ENCODE measurements at regions not wholly inside any gene's neighbourhood (a gene's known extent, or its start where the extent isn't known, plus 50 kb on each side); places are given as distances from the start of the nearest gene placed in this dataset.

DNA sequence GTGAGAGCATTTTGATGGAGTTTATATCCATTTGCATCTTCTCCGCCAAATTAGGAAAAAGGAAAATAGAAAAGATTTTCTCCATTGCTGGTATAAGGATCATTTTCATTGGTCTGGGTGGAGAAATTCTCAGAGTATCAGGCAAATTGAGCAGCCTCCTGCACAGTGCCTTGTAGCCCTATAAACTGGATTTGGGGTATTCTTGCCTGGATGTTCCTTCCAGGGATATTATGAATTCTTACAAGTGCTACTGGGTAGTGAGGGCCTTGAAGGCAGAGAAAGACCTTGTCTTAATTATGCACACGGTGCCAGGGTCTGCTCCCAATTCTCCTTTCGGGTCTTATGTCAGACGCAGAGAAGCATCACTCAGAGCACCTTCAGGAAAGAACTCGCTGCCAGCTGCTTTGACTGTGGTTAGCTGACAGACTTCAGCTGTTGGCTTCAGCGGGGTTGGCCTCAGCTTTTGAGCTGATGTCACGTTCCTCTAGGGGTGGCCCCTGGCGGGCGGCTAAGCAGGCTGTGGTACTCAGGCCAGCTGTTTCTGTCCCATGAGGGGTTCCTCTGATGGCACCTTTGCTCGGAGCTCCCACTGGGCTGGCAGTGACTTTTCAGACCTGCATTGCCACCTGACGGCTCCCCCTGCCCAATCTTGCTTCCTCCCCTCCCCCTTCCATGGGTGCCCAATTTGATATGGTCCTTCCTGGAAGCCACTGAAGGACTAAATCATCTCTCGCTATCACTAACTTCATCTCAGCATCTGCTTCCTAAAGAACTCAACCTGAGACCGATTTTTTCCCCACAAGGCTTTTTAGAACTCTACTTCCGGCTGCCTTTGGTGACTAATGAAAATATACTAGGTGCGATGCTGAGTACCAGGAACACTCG is 519.5 kb downstream of the BCOR start:
- peak in 1 of 2 donors; percentile 8 for DNase-seq (ENCODE audit: low read depth in 1 of 2, low spot score in 1 of 2)

DNA sequence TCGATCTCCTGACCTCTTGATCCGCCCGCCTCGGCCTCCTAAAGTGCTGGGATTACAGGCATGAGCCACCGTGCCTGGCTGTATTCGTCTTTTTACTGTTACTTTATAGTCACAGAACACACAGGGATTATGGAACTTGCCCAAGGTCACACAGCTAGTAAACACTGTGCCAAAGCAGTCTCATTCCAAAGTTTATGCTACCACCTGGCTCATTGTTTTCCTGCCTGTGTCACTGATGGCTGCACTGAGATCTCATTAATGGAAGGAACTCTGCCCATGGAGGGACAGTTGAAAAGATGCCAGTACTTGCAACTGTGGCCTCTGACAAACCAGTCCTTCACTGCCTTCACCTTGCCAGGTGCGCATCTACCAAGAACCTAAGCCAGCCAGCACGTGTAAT is 517.7 kb downstream of the BCOR start:
- DNase-seq (ENCODE audit: low read depth in 1 of 2, low spot score in 1 of 2): no peak

DNA sequence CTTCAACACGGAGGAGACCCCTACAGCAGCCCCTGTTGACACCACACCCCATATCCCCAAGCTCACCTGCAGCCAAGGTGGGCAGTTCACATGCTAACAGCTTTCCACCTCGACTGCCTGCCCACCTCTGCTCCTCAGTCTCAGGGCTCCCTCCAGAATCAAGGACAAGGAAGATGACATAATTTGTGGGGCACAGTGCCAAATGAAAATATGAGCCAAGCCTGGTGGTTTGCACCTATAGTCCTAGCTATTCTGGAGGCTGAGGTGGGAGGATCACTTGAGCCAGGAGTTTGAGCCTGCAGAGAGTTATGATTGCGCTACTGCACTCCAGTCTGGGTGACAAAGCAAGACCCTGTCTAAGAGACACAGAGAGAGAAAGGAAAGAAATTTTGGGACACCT is 516.3 kb downstream of the BCOR start:
- DNase-seq (ENCODE audit: low read depth in 1 of 2, low spot score in 1 of 2): no peak

DNA sequence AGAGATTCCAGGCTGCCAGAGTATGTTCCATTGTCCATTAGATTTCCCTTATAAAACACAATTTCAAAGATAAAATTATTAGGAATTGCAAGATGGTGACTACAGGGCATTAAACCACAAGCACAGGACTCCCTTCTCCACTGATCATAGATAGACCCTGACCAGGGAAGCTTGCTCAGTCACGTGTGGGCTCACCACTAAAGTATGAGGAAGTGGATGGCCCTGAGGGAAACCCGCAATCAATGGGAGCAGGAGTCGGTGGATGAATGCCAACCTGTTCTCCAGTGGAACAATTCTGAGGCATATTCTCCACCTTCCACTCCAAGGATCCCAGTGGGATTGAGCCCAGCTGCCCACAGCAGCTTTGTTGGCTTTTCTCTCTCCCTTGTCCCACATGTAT is 515.7 kb downstream of the BCOR start:
- DNase-seq (ENCODE audit: low read depth in 1 of 2, low spot score in 1 of 2): no peak

DNA sequence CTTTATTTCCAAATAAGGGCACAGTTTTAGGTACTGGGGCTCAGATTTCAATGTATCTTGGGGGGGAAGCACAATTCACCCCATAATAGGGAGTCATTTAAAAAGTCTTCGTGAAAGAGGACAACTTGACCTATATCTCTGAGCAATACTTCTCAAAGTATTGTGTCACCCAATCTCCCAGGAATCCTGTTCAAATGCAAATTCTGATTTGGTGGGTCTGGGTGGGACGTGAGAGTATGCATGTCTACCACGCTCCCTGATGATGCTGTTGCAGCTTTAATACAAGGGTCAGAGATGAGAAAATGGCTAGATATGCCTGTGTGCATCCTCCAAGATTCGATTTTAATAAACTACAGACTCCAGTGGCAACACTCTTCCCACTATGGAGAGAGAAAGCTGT is 514.8 kb downstream of the BCOR start:
- no peak for DNase-seq (ENCODE audit: low read depth in 1 of 2, low spot score in 1 of 2)

DNA sequence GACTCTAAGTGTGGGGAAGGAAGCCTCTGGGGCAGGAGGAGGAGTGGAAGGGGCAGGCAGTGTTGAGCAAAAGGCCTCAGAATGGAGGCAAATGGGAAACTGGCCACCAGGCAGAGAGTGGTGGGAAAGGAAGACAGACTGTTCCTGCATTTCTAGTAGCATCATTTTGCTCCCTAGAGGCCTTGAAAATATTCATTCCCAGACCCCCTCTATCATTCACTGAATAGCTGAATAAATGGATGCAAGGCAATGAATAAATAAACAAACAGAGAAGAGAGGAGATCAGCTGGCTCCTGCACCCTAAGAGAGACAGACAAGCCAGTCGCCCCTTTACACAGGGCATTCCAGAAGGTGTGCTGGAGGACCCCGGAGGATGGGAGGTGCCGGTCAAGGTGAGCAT is 511.9 kb downstream of the BCOR start:
- no peak for DNase-seq (ENCODE audit: low read depth in 1 of 2, low spot score in 1 of 2)

DNA sequence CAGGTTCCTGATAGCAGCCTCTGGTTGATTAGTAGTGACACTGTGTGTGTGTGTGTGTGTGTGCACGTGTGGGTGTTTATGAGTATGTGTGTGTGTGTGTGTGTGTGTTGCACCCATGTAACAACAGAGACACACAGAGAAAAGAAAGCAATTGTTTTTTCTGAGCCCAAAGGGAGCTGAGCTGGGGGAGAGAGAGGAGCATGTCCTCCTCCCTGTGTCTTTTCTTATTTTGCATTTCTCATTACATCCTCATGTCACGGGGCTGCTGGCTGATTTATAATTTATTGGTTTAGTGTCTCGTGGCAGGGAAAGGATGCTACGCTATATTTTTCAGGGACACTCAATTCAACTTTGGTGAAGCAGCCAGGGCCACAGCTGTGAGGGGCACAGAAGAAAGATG is 511.4 kb downstream of the BCOR start:
- no peak for DNase-seq (ENCODE audit: low read depth in 1 of 2, low spot score in 1 of 2)

DNA sequence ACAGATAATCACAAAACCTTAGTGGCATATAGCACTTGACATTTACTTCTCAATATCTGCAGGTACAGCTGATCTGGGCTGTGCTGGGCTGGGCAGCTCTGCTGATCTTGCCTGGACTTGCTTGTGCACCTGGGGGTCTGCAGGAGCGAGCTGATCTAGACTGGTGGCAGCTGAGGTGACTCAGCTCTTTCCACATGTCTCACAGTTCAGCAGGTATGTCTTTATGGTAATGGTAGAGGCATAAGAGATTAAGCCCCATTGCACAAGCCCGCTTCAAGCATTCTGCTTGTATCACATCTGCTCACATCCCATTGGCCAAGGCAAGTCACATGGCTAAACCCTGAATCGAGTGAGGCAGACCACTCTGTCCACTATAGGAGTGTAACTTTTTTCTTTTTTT is 506.7 kb downstream of the BCOR start:
- no peak for DNase-seq (ENCODE audit: low read depth in 1 of 2, low spot score in 1 of 2)

DNA sequence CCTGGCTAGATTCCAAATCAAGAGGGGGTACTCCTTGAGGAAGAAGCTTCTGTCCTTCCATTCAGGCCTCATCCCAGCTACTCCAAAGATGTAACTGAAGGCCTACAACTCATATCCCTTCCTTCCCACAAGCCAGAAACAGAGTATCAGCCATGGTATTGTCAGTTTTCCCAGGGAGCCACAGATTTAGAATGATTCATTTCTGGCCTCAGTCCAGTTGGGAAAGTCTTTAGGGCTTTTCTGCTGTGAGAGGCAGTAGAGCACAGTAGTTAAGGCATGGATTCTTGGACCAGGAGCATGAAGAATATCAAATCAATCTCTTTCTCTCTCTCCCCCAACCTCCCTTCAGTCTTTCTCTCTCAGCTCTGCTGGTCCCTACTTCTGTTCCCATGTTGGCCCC is 505.0 kb downstream of the BCOR start:
- no peak for DNase-seq (ENCODE audit: low read depth in 1 of 2, low spot score in 1 of 2)

DNA sequence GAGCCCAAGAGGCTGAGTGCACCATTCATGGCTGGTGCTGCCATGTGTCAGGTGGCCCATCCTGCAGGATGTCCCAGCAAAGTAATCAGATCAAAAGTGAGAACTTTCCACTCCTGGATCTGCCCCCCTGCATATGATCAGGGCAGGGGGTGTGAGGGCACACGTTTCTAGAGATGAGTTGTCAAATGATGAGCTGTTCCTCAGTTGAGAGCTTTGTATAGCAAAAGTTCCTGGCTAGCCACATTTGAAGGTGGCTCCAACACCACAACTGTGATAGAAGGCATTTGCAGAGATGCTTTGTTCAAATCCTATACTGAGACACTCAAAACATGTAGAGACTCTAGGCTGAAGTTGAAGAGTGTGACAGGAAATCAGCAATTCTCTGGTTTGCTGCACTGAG is 501.8 kb downstream of the BCOR start:
- no peak for DNase-seq (ENCODE audit: low read depth in 1 of 2, low spot score in 1 of 2)

DNA sequence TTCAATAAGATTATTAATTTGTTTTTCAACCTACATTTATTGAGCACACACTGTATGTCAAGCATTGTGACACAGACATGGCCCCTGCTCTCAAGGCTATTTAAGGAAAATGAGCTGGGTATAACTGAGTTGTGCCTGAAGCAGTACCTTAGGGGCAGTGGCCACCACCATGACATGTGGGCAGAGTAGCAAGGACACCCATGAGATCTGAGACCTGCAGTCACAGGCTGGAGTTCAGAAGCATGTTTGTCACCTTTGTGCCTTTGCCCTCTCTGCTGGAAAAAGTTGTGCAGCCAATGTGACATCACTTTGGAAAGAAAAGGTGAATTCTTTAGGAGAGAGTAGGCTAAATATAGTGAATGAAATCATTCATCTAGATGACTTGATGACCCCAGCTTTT is 501.3 kb downstream of the BCOR start:
- no peak for DNase-seq (ENCODE audit: low read depth in 1 of 2, low spot score in 1 of 2)

DNA sequence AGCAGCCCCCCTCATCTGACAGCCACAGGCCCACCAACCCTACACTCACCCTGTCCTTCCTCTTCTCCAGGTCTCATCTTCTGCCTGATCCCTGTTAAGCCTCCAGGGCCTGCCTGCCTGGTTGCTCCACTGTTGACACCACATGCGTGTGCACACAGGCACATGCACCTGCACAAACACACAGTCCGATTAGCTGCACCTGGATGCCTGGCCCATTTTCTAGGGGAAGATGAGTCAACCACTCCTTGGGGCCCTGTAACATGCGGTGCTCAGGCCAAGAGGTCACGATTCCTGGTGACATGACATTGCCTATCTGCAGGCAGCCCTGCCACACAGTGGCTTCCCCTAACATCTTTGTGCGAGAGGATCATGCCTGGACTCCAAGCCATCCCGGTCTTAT is 498.4 kb downstream of the BCOR start:
- no peak for DNase-seq (ENCODE audit: low read depth in 1 of 2, low spot score in 1 of 2)

DNA sequence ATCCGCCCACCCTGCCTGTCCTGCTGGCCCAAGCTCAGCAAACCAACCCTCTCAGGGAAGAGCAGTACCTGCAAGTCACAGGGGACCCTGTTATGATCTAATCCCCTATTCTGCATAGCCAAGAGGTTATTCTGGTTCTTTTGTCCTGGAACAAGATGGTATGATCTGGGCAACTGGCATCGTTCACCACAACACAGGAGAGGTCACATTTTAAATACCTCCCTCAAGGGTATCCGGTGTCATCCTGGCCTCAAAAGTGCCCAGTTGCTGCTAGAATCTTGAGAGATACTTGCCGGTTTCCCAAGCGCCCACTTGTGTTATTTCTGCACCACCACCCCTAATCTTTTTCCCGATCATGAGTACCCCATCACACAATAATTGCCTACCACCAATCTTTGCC is 497.5 kb downstream of the BCOR start:
- DNase-seq (ENCODE audit: low read depth in 1 of 2, low spot score in 1 of 2): no peak

DNA sequence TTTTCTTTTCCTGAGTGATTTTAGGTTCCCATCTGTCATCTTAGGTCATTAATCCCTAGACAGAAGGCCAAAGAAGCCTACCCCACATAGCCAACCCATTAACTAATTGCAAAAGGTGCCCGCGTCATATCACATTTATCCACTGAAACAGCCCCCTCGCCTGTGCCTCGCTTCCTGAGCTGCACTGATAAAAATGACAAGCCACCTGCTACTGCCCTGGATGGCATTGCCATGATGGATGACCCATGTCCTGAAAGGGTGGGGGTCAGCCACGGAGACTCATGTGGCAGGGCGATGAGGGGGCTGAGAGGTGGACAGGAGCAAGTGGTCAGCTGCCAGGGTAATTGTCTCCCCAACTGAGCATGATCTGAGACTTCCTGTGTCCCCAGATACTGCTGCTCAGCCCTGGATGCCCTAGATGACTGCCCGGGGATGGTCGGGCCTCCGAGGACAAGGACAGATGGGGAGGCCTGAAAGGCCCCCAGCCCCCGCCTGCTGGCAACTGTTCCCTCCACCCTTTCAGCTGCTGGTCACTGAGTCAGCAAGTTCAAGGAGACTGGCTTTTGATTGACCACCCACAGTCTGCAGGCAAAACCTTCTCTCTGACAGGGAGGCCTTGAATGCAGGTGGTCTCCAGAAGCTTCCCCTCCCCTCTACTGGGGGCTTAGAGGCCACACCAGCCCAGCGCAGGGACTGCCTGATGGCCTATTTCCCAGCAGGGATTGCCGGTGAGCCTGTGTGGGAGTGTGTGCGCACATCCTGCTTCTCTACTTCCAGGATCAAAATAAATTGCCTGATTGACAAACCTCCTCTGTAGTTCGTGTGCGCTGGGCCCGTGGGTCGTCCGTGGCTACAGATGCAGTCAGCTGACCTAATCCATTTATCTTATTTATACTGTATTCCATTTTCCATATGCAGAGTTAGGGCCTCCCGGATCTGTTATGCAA is 496.3 kb downstream of the BCOR start:
- no peak for DNase-seq (ENCODE audit: low read depth in 1 of 2, low spot score in 1 of 2)

DNA sequence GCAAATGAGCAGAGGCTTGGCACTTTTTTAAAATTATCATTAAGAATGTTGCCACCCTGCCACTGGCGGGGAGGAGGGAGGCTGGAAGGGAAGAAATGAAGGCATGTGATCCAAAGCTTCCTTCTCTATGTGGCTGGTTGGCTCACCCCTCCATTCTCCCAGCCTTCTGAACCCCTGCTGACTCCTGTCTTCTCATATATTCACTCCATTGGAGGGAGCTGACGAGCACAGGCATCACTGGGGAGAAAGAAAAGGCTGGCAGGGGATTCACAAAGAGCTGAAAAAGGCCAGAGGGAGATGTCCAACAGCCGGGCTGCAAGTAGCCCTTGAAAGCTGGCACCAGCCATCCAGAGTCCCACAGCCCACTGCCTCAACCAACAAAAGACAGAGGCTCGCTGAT is 495.6 kb downstream of the BCOR start:
- DNase-seq (ENCODE audit: low read depth in 1 of 2, low spot score in 1 of 2): no peak

DNA sequence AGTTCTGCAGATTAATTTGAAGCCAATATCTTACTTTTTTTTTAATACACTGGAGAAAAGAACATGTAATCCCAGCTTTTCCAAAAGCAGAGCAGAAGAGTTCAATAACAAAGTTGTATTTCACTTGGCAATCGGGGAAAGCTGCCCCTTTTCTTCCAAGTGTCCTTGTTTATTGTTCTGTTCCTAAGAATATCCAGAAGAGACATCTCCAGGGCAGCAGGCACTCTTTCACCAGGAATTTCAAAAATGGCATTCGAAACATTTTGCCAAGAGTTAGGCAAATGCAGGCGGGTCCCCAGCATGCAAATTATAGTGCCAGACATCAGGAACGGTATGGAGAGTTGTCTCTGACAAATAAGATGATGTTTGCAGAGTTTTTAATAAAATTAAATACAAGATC is 494.5 kb downstream of the BCOR start:
- DNase-seq (ENCODE audit: low read depth in 1 of 2, low spot score in 1 of 2): no peak

DNA sequence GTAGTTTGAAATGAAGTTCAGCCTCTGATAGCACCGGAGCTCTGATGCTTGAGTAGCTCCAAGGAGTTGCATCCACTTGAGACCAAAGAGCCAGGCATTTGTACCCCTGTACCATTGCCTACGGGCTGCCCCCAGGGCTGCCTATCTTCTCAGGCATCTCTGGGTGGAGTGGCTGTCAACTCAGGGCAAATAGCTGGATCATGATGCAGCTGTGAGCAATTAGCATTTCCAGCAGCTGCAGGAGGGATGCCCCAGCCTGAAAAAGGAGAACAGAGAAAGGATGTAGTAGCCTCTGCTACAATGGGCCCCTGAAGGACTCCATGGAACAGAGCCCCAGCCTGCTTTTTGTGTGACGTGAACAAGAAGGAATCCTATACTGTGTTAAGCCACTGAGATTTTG is 492.6 kb downstream of the BCOR start:
- no peak for DNase-seq (ENCODE audit: low read depth in 1 of 2, low spot score in 1 of 2)

DNA sequence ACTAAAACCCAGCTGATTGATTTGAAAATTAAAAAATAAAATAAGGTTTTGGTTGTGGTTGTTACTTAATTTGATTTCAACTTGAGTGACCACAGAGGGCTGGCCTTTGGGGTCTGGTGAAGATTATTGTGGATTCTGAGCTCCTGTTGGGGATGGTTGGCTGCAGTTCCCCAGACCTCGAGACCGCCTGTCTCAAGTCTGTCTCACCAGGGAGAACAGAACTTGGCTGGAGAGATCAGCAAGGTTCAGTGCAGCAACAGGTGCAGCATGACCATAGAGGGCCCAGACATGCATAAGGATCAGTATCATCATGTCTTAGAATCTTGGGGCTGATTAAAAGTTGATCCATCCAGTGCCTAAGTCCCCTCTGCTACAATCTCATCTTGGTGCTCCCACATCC is 491.9 kb downstream of the BCOR start:
- no peak for DNase-seq (ENCODE audit: low read depth in 1 of 2, low spot score in 1 of 2)

DNA sequence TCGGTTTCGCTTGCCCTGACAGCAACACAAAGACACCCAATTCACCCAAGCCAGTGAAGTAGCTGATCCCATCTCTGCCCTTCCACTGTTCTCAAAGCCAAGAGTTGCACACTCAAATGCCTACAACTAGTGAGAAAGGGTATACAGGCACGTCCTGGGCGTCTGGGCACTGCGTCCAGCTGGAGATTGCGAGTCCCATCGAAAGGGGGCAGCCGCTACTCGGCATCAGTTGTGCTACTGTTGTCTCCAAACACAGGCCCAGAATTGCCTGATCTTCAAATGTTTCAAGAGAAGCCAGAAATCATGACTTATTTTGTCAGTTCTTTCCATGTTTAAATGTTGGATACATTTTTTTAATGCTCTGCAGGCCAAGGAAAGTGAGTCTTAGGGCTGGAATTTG is 487.8 kb downstream of the BCOR start:
- DNase-seq (ENCODE audit: low read depth in 1 of 2, low spot score in 1 of 2): no peak

DNA sequence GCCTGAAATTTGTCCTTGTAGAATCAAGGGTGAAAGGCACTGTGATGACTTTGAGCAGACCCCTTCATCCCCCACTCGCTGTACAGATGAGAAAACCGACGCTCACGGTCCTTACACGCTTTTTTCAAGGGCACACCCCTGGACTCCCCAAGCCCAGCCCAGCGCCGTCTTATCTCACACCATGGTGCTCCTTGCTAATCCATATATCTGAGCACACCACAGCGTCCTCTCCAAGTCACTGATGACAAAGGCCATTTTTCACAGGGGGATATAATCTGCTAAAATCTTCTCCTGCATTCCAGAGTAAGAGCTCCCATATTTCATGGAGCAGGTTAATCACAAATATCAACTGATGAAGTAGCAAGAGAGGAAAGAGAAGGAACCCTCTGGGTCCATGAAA is 486.3 kb downstream of the BCOR start:
- no peak for DNase-seq (ENCODE audit: low read depth in 1 of 2, low spot score in 1 of 2)

DNA sequence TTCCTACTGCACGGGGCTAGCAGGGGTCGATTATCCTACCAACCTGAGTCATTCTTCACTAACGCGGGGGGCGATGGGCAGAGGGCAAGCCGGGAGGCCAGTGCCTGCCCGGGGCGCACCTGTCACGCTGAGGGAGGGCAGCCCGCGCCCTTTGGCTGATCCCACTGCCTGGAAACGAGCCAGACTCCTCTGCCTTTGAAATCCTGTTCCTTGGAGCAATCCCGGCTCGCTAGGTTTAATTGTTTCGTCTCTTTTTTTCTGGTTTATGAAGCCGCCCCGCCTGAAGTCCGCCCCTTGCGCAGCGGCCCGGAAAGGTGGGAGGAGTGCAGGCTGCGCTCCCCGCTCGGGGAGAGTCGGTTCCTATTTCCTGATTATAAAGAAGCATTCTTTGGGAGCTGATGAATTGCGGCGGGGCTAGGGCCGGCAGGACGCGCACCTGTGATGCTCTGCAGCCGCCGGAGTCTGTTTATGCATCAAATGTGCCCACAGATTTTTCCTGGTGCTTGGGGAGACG is 484.2 kb downstream of the BCOR start:
- no peak for DNase-seq (ENCODE audit: low read depth in 1 of 2, low spot score in 1 of 2)
